OCI-LY7 (cell line): ENCODE measurements at regions not wholly inside any gene's neighbourhood (a gene's known extent, or its start where the extent isn't known, plus 50 kb on each side); places are given as distances from the start of the nearest gene placed in this dataset.

Experiments
- EZH2phosphoT487 ChIP-seq: fragments of 200-600 bp; sonication (generic); IDR thresholded peaks from 2 replicates; pipeline ENCODE4 v1.6.1; 2018; ENCODE audit warnings: low read depth, borderline replicate concordance, mild to moderate bottlenecking, mixed run types, antibody characterized with exemption, low read length, moderate library complexity, mixed read lengths
- TF ChIP-seq, protein P1 (sequence below): fragments of 200-600 bp; sonication (generic); conservative IDR thresholded peaks from 2 replicates; pipeline ENCODE4 v1.5.1; 2014; ENCODE audit warnings: mild to moderate bottlenecking, antibody characterized with exemption, low read length, moderate library complexity, mixed read lengths

DNA sequence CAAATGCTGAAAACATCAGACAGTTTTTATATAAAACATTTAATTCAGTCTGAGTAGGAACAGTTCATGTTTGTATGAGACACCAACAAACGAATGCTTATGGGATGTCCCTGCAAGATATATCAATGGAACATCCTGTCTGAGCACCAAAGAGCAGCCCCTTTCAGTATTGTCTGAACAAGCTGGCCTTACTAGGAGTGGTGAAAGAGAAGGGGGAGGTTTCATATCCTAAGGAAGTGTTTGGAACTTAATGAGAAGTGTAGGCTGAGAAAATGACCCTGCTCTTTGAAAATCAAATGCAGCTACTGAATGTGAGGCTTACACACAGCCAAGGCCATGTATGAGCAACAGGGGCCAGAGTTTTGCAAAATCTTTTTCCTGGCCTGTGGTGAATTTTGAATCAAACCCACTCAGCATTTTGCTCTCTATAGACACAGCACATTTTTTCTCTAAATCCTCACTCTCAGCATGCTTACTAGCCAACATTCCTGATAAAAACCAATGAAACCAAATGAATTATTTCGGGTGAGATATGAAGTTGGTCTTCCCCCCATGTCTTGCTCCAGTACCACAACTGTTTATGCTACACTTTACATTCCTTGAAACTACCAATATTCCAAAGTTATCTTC, 119.4 kb downstream of the LUZP4 start:
- TF ChIP-seq, protein P1, sequence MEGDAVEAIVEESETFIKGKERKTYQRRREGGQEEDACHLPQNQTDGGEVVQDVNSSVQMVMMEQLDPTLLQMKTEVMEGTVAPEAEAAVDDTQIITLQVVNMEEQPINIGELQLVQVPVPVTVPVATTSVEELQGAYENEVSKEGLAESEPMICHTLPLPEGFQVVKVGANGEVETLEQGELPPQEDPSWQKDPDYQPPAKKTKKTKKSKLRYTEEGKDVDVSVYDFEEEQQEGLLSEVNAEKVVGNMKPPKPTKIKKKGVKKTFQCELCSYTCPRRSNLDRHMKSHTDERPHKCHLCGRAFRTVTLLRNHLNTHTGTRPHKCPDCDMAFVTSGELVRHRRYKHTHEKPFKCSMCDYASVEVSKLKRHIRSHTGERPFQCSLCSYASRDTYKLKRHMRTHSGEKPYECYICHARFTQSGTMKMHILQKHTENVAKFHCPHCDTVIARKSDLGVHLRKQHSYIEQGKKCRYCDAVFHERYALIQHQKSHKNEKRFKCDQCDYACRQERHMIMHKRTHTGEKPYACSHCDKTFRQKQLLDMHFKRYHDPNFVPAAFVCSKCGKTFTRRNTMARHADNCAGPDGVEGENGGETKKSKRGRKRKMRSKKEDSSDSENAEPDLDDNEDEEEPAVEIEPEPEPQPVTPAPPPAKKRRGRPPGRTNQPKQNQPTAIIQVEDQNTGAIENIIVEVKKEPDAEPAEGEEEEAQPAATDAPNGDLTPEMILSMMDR, result no peak
- no peak for TF ChIP-seq EZH2phosphoT487
